ENCODE measurements at regions not wholly inside any gene's neighbourhood (a gene's known extent, or its start where the extent isn't known, plus 50 kb on each side); places are given as distances from the start of the nearest gene placed in this dataset.
"Not testable (repeated sequence)": the region's sequence is repeated elsewhere in the genome, so short reads cannot be mapped to it uniquely, and the experiment has no call there.

GRCh38 chrX:110531873-110532580 is 173.4 kb downstream of the RTL9 start:
- no peak overlapping the region for H3K9ac ChIP-seq (ENCODE audit: low read depth, low read length)
- no peak overlapping the region for H3K27ac ChIP-seq (ENCODE audit: low read length)
- no peaks in the 10 kb centered on the region for H3K4me1 ChIP-seq (ENCODE audit: insufficient read depth, low read length)
- H3K4me3 ChIP-seq (ENCODE audit: low read length): no peak overlapping the region
- H3K27me3 ChIP-seq (ENCODE audit: insufficient read depth, low read length): no peaks in the 10 kb centered on the region
- H3K9me3 ChIP-seq (ENCODE audit: insufficient read depth, low read depth, low read length): no peaks in the 10 kb centered on the region
- H3K36me3 ChIP-seq (ENCODE audit: insufficient read depth, low read depth, low read length): no peaks in the 10 kb centered on the region

- H3K27ac ChIP-seq (ENCODE audit: low read length): no peak overlapping the region
- no peaks in the 10 kb centered on the region for H3K27me3 ChIP-seq (ENCODE audit: insufficient read depth, low read length)
- no peaks in the 10 kb centered on the region for H3K9me3 ChIP-seq (ENCODE audit: insufficient read depth, low read depth, low read length)
- no peaks in the 10 kb centered on the region for H3K4me1 ChIP-seq (ENCODE audit: insufficient read depth, low read length)
- no peak overlapping the region for H3K4me3 ChIP-seq (ENCODE audit: low read length)
- no peak overlapping the region for H3K9ac ChIP-seq (ENCODE audit: low read depth, low read length)
- no peaks in the 10 kb centered on the region for H3K36me3 ChIP-seq (ENCODE audit: insufficient read depth, low read depth, low read length)
Measured at GRCh38 chrX:110532581-110532931, 173.9 kb downstream of the RTL9 start.

DNA sequence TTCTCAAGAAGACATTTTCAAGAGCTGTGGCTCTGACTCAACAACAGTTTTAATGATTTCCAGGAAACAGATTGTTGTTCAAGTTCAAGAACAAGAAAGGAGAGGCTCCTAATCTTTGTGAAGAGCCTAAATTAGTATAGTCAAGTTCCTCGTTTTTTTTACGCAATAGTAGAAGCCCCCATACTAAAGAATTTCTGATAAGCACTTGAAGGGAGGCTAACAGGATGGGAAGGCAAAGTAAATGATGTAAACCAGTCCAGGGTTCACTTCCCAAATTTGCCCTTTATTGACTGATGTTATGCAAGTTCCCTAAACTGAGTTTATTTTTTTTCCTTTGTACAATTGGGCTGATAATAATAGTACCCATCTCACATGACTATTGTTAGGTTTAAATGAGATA is 178.2 kb downstream of the RTL9 start:
- H3K27ac ChIP-seq (ENCODE audit: low read length): no peak overlapping the region
- no peak overlapping the region for H3K4me3 ChIP-seq (ENCODE audit: low read length)
- no peaks in the 10 kb centered on the region for H3K27me3 ChIP-seq (ENCODE audit: insufficient read depth, low read length)
- no peaks in the 10 kb centered on the region for H3K36me3 ChIP-seq (ENCODE audit: insufficient read depth, low read depth, low read length)
- no peaks in the 10 kb centered on the region for H3K4me1 ChIP-seq (ENCODE audit: insufficient read depth, low read length)
- H3K9ac ChIP-seq (ENCODE audit: low read depth, low read length): no peak overlapping the region
- H3K9me3 ChIP-seq (ENCODE audit: insufficient read depth, low read depth, low read length): no peaks in the 10 kb centered on the region

DNA sequence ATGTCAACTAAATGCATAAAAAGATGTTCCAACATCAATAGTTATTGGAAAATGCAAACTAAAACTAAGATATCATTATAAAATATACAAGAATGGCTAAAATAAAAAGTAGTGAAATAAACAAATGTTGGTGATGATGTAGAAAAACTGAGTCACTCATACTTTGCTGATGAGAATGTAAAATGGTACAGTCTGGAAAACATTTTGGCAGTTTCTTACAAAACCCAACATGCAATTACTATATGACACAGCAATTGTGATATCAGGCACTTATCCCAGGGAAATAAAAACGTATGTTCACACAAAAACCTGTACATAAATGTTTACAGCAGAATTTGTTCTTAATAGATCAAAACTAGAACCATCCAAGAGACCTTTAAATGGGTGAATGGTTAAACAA is 182.6 kb downstream of the RTL9 start:
- Histone ChIP-seq H3K36me3 (ENCODE audit: insufficient read depth, low read depth, low read length) (no peaks in the 10 kb centered on the region), H3K4me1 (ENCODE audit: insufficient read depth, low read length) (no peaks in the 10 kb centered on the region), H3K27ac (ENCODE audit: low read length) (no peak overlapping the region), H3K9ac (ENCODE audit: low read depth, low read length) (no peak overlapping the region), H3K4me3 (ENCODE audit: low read length) (no peak overlapping the region), H3K9me3 (ENCODE audit: insufficient read depth, low read depth, low read length) (no peaks in the 10 kb centered on the region), H3K27me3 (ENCODE audit: insufficient read depth, low read length) (no peaks in the 10 kb centered on the region)

DNA sequence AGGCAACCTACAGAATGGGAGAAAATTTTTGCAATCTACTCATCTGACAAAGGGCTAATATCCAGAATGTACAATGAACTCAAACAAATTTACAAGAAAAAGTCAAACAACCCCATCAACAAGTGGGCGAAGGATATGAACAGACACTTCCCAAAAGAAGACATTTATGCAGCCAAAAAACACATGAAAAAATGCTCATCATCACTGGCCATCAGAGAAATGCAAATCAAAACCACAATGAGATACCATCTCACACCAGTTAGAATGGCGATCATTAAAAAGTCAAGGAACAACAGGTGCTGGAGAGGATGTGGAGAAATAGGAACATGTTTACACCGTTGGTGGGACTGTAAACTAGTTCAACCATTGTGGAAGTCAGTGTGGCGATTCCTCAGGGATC is 192.2 kb downstream of the RTL9 start:
- not testable (repeated sequence) for H3K27me3 ChIP-seq (ENCODE audit: insufficient read depth, low read length); H3K4me1 ChIP-seq (ENCODE audit: insufficient read depth, low read length); H3K27ac ChIP-seq (ENCODE audit: low read length); H3K9me3 ChIP-seq (ENCODE audit: insufficient read depth, low read depth, low read length); H3K4me3 ChIP-seq (ENCODE audit: low read length); H3K36me3 ChIP-seq (ENCODE audit: insufficient read depth, low read depth, low read length); H3K9ac ChIP-seq (ENCODE audit: low read depth, low read length)

DNA sequence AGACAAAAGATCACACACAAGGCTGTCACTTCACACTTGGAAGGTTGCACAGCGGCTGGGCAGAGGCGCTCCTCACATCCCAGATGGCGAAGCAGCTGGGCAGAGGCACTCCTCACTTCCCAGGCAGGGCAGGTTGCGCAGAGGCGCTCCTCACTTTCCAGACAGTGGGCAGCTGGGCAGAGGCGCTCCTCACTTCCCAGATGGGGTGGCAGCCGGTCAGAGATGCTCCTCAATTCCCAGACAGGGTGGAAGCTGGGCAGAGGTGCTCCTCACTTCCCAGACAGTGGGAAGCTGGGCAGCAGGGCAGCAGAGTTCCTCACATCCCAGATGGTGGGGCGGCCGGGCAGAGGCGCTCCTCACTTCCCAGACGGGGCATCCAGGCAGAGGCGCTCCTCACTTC is 199.2 kb downstream of the RTL9 start:
- H3K9me3 ChIP-seq (ENCODE audit: insufficient read depth, low read depth, low read length): no peaks in the 10 kb centered on the region
- H3K27me3 ChIP-seq (ENCODE audit: insufficient read depth, low read length): no peaks in the 10 kb centered on the region
- H3K36me3 ChIP-seq (ENCODE audit: insufficient read depth, low read depth, low read length): no peaks in the 10 kb centered on the region
- H3K4me1 ChIP-seq (ENCODE audit: insufficient read depth, low read length): no peaks in the 10 kb centered on the region
- H3K9ac ChIP-seq (ENCODE audit: low read depth, low read length): no peak overlapping the region
- H3K4me3 ChIP-seq (ENCODE audit: low read length): no peak overlapping the region
- no peak overlapping the region for H3K27ac ChIP-seq (ENCODE audit: low read length)

DNA sequence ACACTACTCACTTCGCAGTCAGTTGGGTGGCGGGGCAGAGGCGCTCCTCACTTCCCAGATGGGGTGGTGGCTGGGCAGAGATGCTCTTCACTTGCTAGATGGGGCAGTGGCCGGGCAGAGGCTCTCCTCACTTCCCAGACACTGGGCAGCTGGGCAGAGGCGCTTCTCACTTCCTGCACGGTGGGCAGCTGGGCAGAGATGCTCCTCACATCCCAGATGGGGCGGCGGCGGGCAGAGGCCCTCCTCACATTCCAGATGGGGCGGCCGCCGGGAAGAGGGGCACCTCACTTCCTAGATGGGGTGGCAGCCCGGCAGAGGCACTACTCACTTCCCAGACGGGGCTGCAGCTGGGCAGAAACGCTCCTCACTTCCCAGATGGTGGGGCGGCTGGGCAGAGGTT is 199.8 kb downstream of the RTL9 start:
- Histone ChIP-seq H3K36me3 (ENCODE audit: insufficient read depth, low read depth, low read length) (no peaks in the 10 kb centered on the region), H3K4me1 (ENCODE audit: insufficient read depth, low read length) (no peaks in the 10 kb centered on the region), H3K4me3 (ENCODE audit: low read length) (no peak overlapping the region), H3K27ac (ENCODE audit: low read length) (no peak overlapping the region), H3K9me3 (ENCODE audit: insufficient read depth, low read depth, low read length) (no peaks in the 10 kb centered on the region), H3K9ac (ENCODE audit: low read depth, low read length) (no peak overlapping the region), H3K27me3 (ENCODE audit: insufficient read depth, low read length) (no peaks in the 10 kb centered on the region)

DNA sequence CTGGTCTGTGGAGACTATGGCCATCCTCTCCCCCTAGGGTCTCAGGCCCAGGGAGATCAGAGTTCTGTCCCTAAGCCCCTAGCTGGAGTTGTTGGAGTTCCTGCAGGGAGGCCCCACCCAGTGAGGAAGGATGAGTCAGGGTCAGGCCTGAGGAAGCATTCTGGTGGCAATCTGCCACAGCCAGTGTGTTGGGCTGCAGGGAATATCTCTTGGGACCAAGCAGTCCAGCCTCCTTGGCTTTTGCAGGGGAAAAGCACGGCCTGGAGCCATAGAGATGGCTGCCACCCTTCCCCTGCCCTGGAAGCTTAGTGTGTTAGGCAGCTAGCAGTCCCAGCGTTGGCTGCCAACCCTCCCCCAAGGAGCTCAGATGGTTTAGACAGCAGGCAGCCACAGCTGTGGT is 202.4 kb downstream of the RTL9 start:
- Histone ChIP-seq H3K9ac (ENCODE audit: low read depth, low read length) (no peak overlapping the region), H3K4me3 (ENCODE audit: low read length) (no peak overlapping the region), H3K27me3 (ENCODE audit: insufficient read depth, low read length) (no peaks in the 10 kb centered on the region), H3K9me3 (ENCODE audit: insufficient read depth, low read depth, low read length) (no peaks in the 10 kb centered on the region), H3K36me3 (ENCODE audit: insufficient read depth, low read depth, low read length) (no peaks in the 10 kb centered on the region), H3K27ac (ENCODE audit: low read length) (no peak overlapping the region), H3K4me1 (ENCODE audit: insufficient read depth, low read length) (no peaks in the 10 kb centered on the region)

DNA sequence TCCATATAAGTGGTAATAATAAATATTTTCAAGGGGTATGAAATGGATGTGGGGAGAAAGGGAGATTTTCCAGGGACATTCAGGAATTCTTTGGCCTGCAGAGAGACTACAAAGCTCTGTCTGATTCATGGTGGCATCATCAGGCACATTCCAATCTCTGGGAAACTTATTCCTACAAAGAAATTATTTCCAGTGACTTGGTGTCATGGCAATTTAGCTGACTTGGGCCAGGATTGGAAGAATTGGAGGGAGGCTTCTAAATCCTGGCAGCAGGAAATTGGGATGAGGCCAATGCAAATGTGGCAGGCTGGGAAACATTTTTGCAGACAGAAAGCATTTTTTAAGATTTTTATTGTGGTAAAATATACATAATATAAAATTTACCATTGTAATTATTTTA is 204.6 kb downstream of the RTL9 start:
- Histone ChIP-seq H3K9ac (ENCODE audit: low read depth, low read length) (no peak overlapping the region), H3K36me3 (ENCODE audit: insufficient read depth, low read depth, low read length) (no peaks in the 10 kb centered on the region), H3K4me1 (ENCODE audit: insufficient read depth, low read length) (no peaks in the 10 kb centered on the region), H3K27me3 (ENCODE audit: insufficient read depth, low read length) (no peaks in the 10 kb centered on the region), H3K27ac (ENCODE audit: low read length) (no peak overlapping the region), H3K9me3 (ENCODE audit: insufficient read depth, low read depth, low read length) (no peaks in the 10 kb centered on the region), H3K4me3 (ENCODE audit: low read length) (no peak overlapping the region)

DNA sequence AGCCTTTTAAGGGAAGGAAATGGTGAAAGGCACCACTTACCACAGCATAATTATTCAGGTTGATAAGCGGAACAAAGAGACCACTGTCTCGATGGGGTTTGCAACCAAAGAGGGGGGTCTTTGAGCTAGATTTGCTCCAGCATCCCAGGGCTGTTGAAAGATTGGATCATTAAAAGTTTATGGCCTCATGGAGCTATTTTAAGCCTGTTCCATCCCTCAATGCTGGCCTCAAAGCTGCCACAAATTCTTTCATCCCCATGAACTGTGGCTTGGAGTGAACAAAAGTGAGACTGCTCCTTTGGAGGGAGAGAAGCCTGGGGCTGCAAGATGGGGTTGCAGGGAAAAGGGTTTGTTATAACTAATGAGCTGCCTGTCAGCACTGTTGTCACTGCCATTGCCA is 209.8 kb downstream of the RTL9 start:
- Histone ChIP-seq H3K9ac (ENCODE audit: low read depth, low read length) (no peak overlapping the region), H3K4me3 (ENCODE audit: low read length) (no peak overlapping the region), H3K9me3 (ENCODE audit: insufficient read depth, low read depth, low read length) (no peaks in the 10 kb centered on the region), H3K27me3 (ENCODE audit: insufficient read depth, low read length) (no peaks in the 10 kb centered on the region), H3K27ac (ENCODE audit: low read length) (no peak overlapping the region), H3K36me3 (ENCODE audit: insufficient read depth, low read depth, low read length) (no peaks in the 10 kb centered on the region), H3K4me1 (ENCODE audit: insufficient read depth, low read length) (no peaks in the 10 kb centered on the region)

GRCh38 chrX:110569506-110569905 is 210.9 kb downstream of the RTL9 start:
- H3K27ac ChIP-seq (ENCODE audit: low read length): no peak overlapping the region
- H3K36me3 ChIP-seq (ENCODE audit: insufficient read depth, low read depth, low read length): no peaks in the 10 kb centered on the region
- H3K9ac ChIP-seq (ENCODE audit: low read depth, low read length): no peak overlapping the region
- no peaks in the 10 kb centered on the region for H3K9me3 ChIP-seq (ENCODE audit: insufficient read depth, low read depth, low read length)
- H3K4me1 ChIP-seq (ENCODE audit: insufficient read depth, low read length): no peaks in the 10 kb centered on the region
- no peaks in the 10 kb centered on the region for H3K27me3 ChIP-seq (ENCODE audit: insufficient read depth, low read length)
- H3K4me3 ChIP-seq (ENCODE audit: low read length): no peak overlapping the region

DNA sequence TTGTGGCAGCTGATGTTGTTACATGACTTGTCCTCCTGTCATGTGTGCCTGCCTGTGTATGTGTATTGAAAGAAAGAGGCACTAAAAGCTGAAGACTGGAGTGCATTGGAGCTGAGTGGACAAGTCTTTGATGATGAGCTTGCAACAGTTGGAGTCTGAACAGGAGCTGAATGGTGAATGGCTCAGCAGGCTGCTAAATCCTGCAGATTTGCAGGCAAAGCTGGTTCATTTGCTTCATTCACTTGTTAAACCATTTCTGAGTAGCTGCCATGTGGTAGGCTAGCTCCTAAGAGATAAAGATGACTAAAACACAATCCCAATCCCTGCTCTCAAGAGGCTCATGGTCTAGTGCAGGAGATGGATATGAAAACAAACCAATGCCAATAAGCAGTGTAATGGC is 217.3 kb downstream of the CHRDL1 start:
- no peaks in the 10 kb centered on the region for H3K36me3 ChIP-seq (ENCODE audit: insufficient read depth, low read depth, low read length)
- H3K9me3 ChIP-seq (ENCODE audit: insufficient read depth, low read depth, low read length): no peaks in the 10 kb centered on the region
- no peak overlapping the region for H3K9ac ChIP-seq (ENCODE audit: low read depth, low read length)
- H3K4me1 ChIP-seq (ENCODE audit: insufficient read depth, low read length): peaks cover 3% of the 10 kb centered on the region; the same call in 1 of the 2 replicates
- H3K4me3 ChIP-seq (ENCODE audit: low read length): no peak overlapping the region
- no peaks in the 10 kb centered on the region for H3K27me3 ChIP-seq (ENCODE audit: insufficient read depth, low read length)
- H3K27ac ChIP-seq (ENCODE audit: low read length): no peak overlapping the region
